OCI-LY1 (cell line): ENCODE measurements at regions not wholly inside any gene's neighbourhood (a gene's known extent, or its start where the extent isn't known, plus 50 kb on each side); places are given as distances from the start of the nearest gene placed in this dataset.

Experiments used
- EZH2 ChIP-seq: fragments of 200-600 bp; sonication (generic), shearing (Covaris generic); IDR thresholded peaks from 2 replicates; pipeline ENCODE4 v1.8.0; 2017; ENCODE audit warnings: borderline replicate concordance, mixed run types, mild to moderate bottlenecking, antibody characterized with exemption, low read length, moderate library complexity, mixed read lengths
- TF ChIP-seq, protein P1 (sequence below): fragments of 200-600 bp; sonication (generic), shearing (Covaris generic); IDR thresholded peaks from 2 replicates; pipeline ENCODE4 v1.5.1; 2017; ENCODE audit warnings: mild to moderate bottlenecking, antibody characterized with exemption, low read length, moderate library complexity, mixed read lengths

GRCh38 chr16:54679531-54679930, 251.1 kb upstream of the IRX5 start:
- TF ChIP-seq, protein P1, sequence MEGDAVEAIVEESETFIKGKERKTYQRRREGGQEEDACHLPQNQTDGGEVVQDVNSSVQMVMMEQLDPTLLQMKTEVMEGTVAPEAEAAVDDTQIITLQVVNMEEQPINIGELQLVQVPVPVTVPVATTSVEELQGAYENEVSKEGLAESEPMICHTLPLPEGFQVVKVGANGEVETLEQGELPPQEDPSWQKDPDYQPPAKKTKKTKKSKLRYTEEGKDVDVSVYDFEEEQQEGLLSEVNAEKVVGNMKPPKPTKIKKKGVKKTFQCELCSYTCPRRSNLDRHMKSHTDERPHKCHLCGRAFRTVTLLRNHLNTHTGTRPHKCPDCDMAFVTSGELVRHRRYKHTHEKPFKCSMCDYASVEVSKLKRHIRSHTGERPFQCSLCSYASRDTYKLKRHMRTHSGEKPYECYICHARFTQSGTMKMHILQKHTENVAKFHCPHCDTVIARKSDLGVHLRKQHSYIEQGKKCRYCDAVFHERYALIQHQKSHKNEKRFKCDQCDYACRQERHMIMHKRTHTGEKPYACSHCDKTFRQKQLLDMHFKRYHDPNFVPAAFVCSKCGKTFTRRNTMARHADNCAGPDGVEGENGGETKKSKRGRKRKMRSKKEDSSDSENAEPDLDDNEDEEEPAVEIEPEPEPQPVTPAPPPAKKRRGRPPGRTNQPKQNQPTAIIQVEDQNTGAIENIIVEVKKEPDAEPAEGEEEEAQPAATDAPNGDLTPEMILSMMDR: no peak
- no peak for TF ChIP-seq EZH2
